GM19372 (cell line): ENCODE measurements at regions not wholly inside any gene's neighbourhood (a gene's known extent, or its start where the extent isn't known, plus 50 kb on each side); places are given as distances from the start of the nearest gene placed in this dataset.

Experiments used
- ATAC-seq: cut with Tn5 transposase; IDR thresholded peaks from one replicate; pipeline ENCODE4 v1.9.1; 2021; ENCODE audit warnings: mild to moderate bottlenecking, low read depth, moderate library complexity; ENCODE audit not compliant: unreplicated experiment

DNA sequence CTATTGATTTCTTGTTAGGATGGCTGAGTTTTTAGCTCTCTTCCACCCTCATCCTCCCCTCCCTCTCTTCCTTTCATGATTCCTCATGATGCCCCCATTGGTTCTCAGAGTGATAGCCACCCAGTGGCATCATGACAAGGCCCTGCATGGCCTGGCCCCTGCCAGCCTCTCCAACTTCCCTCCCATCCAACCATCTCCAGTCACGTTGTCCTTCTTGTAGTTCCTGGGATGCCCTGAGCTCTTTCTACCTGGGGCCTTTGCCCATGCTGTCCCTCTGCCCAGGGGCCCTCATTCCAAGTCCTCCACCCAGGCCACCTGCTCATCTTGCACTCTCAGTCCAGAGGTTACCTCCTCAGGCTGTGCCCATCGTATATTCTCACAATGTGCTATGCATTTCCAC is 247.5 kb downstream of the TFCP2L1 start:
- no peak for ATAC-seq

DNA sequence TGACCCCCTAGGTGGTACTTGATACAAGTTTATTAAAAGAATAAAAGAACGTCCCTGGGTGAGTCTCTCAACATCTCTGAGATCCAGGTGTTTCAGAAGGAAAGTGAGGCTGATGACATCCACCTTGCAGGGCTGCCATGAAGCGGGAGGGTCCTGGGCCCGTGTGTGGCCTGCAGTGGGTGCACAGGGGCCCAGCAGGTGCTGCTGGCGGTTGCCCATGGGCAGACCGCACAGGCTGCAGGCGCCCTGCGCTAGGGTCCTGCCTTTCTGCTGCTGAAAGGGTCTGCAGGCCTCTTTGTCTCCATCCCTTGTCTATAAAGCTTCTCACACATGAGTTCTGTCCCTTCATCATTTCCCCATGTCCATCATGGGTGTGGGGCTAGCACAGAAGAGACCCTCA is 247.0 kb downstream of the TFCP2L1 start:
- ATAC-seq, result no peak

DNA sequence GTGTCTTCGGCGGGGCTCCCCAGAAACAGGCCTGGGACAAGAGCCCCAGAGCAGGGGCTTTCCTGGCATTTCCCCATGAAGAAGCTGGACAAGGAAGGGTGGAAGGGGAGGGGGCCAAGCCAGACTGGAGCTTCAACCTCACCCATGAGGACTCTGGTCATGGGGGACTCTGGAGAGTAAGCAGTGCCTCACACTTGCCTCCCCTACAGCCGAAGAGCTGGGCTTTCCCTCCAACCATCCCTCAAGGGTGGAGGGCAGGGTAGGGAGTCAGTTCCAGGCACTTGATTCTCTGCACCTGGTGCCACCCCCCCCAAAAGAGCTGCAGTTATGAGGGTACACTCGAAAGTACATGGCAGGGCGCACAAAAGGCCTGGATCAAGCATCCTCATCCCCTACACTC is 246.6 kb downstream of the TFCP2L1 start:
- no peak for ATAC-seq

DNA sequence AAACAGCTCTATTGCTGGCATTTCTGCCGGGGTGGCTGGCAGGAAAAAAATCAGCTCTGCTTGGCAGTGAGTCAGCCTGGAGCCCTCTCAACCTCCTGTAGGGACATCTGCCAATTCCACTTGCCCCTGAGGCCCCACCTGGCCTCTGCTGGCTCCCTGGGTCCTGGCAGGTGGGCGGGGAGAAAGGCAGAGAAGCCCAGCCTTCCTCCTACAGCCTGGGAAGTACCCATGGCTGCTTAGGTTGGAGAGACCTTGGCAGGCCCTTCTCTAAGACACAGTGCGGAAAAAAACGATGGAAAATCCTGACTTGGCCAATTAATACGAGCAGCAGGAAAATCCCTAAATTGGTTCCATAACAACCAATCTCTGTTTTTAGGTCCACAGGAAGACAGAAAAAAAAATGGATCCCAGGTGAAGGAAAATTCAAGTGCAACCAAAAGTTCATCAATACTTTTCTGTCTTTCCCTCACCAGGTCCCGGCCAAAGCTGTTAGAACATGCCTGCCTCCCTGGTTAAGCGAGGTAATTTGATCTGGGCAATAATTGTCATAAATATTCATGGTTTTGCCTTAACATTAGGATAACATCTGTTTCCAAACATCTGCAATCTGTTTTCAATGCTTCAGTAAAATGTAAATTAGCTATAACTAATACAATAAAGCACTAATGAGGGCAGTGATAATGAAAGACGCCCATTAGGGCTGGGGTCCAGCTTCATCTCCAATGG is 245.9 kb downstream of the TFCP2L1 start:
- ATAC-seq, result no peak

DNA sequence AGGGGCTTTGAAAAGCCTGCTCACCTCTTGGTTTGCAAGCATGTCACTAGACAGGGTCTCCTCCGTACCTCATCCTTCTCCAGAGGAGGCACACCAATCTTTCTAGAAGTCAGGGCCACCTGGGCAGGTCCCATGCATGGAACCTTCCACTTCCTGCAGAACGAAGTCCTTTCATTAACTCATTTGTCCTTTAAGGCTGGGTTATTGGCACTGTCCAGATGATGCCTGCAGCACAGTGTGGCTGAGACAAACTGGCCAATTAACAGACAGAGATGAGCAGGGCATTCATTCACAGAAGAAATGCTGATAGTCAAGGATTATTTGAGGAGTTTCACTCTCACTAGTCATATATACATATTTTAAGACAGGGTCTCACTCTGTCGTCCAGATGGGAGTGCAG is 245.3 kb downstream of the TFCP2L1 start:
- no peak for ATAC-seq

DNA sequence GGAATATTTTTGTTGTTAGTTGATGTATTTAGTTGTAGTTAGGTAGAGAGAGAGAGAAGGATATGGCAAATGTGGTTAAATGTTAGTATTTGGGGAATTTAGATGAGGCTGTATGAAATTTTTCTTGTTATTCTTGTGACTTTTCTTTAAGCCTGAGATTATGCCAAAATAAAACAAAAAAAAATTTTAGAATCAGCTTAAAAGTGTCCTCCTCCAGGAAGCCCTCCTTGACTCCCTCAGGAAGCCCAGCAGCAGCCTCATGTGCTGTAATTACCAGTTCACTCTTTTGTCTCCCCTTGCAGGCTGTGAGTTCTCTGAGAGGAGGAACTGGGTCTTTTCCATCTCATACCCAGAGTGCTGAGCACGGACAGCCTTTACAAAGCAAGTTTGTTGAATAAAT is 243.5 kb downstream of the TFCP2L1 start:
- ATAC-seq, result no peak

DNA sequence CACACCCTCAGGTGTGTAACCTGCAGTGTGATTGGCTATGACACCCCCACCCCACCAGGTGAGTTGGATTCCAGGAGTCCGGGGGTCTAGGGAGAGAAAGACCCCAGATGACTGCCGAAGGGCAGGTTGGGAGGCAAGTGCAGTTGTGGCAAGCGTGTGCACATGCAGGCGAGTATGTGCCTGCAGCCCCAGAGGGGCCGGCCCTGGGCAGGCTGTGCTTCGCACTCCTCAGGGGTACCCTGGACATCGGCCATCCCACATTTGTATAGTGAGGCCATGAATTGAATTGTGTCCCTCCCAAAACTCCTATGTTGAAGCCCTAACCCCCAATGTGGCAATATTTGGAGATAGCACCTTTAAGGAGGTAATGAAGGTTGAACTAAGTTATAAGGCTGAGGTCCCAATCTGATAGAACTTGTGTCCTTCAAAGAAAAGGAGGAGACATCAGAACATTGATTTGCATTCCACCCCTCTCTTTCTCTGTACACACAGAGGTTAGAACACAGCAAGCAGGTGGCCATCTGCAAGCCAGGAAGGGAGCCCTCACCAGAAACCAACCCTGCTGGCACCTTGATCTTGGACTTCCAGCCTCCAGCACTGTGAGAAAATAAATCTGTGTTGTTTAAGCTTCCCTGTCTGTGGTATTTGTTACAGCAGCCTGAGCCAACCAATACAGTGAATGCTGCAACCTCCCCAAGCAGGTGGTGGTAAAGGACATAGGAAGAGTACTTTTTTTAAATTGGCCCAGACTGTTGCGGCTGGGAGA is 241.8 kb downstream of the TFCP2L1 start:
- no peak for ATAC-seq

DNA sequence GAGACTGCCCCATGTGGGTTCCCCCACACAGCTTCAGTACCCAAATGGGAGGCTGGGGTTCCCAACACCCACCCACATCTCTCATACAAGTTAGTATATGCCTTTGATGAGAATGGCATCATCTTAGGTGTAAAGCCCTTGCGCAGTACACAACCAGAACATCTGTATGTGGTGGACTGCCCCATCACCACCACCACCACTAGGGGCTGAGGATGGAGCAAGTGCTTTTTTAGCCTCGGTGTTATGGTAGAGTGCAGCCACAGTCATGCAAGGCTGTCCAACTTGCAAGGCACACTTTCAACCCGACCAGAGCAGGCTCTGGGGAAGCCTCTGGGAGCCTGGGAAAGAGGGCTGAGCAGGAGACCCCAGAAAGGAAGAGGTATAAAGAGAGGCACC is 241.2 kb downstream of the TFCP2L1 start:
- ATAC-seq, result no peak

DNA sequence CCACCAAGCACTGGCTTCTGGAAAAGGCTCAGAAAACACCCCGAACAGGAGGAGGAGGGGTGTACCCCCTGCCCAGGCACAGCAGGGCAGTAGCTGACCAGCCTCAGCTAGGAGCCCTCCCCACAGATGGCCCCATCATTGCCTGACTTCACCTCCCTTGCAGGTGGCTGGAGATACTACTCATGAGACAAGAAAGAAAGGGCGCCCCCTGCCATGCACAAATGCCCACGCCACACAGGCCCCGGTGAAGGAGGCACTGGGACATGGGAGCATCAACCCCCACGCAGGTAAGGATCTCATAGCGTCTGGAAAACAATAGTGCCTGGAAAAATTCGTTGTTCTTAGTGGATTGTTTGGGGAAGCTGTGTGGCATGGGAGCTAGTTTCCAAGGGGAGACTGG is 240.6 kb downstream of the TFCP2L1 start:
- ATAC-seq, result no peak

DNA sequence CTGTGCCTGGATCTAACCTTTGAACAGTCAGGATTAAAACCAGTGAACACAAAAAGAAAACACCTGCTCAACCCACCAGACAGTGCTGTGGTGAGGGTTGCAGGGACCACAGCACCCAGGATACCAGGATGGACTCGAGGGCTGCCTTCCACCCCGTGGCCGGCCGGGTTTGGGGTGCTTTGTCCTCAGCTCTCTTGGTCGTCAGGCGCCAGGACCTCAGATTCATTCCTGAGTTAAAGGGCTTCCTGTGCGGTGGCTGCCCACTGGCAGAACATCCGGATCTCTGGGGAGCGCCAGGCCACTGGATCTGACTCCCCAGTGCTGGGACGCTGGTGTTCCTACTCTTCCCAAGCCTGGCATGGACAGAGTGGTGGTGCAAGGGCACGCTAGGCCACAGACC is 239.8 kb downstream of the TFCP2L1 start:
- ATAC-seq, result no peak

DNA sequence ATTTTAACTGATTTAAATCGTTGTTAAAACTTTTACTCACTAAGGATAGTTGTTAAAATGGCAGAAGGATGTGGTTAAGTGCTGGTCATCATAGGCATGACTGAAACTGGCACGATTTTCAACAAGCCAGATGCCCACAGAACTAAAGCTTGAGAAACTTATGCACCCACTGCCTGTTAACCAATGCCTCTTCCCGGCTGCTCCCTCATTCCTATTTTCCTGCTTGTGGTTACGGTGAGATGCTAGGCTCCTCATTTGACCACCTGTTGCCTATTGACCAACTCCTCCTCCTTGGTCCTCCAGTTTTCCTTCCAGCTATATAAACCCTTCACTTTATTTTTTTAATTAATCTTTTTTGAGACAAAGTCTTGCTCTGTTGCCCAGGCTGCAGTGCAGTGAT is 238.7 kb downstream of the TFCP2L1 start:
- ATAC-seq, result no peak

DNA sequence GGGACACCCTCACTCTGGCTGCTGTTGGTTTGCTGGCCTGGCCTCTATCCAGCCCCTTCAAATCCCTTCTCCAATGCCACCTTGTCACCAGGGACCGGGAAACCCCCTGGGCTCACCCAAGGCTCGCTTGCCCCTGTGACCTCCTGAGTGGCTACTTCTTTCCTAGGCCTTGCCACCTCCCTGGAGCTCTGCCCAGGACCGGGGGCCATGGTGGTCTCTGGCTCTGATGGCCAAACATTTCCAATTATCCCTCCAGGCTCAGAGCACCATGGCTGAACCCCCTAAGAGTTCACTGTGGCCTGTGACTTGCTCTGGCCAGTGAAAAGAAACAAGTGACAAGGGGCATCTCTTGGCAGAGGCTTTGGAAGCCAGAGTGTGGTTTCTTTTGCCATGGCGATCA is 237.6 kb downstream of the TFCP2L1 start:
- no peak for ATAC-seq

DNA sequence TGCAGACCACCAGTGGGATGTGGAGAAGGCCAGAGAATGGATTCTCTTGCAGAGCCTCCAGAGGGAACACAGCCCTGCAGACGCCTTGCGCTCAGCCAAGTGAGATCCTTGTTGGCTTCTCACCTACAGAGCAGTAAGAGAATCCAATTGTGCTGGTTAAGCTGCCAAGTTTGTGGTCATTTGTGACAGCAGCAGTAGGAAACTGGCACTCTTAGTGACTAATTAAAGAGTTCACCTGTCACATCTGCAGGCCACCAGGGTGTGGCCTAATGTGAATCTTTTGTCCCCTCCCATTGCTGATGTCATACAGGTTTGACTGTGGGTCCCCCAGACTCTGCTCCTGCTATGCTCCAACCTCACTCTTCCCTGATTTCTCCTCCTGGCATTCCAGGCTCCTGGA is 235.9 kb downstream of the TFCP2L1 start:
- no peak for ATAC-seq

DNA sequence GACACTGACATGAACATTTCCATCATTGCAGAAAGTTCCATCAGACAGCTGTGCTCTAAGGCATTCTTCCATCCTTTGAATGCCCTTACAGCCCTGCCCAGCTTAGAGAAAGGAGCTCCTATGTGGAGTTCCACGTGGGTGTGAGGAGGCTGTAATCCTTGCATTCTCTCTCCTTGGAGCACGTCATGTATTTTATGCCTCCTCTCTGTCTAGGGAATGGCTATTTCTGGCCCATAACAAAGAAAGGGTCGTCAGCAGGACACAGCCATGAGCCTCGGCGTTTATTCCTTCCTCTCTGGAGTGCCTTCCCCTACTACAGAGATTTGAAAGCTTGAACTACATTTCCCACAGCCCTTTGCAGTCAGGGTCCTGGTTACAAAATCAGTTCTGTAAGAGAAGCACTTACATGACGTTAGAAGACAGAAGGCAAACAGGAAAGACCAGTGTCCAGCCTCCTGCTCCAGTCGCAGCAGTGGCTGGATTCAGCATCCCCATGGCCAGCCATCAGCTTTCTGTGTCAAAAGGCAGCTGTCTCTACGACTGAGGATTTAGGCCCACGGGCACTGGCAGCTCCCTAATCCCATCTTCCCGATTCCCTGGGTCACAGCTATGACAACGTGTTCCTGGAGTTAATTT is 234.9 kb downstream of the TFCP2L1 start:
- no peak for ATAC-seq

DNA sequence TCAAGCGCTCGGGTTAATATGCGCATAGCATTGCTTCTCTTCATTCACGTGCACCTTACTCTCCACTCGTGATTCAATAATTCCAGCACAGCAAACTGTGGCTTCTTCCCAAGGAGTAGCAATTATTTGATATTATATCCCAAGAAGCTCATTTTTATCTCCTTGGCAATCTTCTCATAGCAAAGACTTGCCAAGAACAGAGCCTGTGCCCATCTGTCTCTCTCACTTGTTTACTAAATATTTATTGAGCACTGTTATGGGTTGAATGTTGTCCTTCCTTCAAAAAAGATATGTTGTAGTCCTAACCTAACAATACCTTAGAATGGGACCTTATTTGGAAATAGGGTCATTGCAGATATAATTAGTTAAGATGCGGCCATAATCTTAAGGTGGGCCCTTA is 233.7 kb downstream of the TFCP2L1 start:
- ATAC-seq, result no peak

DNA sequence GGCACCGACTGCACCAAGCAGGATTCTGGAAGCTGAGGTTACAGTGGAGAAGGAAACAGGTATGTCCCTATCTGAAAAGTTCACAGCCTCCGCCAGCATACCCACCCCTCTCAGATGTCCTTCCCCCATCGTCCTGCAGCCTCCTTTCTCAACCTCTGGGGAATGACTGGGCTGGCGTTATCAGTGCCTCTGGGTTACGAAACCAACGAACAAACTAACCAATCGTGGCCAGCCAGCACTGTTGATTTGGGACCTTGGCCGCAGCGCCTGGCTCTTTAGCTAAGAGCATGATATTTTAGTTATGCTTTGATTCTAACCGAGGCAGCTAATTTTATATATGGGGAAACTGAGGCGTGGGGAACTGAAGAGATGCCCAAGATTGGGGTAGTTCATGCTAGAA is 233.0 kb downstream of the TFCP2L1 start:
- ATAC-seq, result no peak

DNA sequence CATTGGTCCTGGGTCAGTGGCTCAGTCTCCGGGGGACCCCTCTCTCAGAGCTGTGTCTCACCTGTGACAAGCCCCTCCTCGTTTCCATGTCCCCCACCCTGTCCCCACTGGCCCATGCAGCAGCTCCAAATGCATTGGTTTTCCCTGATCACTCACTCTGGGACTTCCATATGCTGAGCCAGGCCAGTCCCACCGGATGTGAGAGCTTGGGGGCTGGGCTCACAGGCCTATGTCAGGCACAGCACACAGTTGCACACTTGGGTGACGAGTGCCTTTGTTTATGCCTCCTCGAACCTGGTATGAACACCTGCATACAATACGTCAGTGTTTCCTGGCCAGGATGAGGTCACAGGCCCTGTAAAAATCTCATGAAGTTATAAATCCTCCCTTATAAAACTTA is 232.5 kb downstream of the TFCP2L1 start:
- no peak for ATAC-seq

DNA sequence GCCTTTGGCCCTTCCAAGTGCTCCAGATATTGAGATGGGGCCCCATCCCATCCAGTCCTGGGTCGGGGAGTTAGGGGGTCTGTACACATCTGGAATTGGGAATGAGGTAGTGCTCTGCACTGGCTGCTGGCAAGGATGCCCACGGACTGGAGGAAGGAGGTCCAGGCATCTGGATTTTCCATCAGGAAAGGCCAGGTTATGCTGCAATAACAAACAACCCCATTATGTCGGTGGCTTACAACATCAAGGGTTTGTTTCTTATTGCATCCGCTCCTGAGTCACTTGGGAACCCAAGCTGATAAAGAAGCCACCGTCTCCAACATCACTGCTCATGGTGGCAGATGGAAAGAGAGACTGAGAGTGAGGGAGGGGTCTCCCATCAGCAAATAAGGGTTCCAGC is 229.9 kb downstream of the TFCP2L1 start:
- ATAC-seq, result no peak

DNA sequence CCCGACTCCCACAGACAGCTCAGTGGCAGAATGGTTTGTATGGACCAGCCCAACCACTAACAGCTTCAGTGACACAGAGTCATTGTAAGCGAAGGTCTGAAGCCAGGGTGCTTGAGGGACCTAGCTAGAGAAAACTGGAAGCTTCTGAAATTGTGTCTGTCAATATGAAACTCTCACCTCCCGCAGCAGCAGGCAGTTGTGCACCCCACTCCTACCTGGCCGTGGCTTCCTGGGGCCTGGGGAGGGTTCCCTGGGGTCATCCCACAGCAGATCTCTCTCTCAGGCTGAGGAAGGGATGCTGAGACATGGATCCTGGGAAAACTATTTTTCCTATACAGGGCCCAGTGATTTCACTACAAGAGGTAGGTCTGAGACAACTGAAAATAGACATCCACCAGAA is 229.5 kb downstream of the TFCP2L1 start:
- no peak for ATAC-seq

DNA sequence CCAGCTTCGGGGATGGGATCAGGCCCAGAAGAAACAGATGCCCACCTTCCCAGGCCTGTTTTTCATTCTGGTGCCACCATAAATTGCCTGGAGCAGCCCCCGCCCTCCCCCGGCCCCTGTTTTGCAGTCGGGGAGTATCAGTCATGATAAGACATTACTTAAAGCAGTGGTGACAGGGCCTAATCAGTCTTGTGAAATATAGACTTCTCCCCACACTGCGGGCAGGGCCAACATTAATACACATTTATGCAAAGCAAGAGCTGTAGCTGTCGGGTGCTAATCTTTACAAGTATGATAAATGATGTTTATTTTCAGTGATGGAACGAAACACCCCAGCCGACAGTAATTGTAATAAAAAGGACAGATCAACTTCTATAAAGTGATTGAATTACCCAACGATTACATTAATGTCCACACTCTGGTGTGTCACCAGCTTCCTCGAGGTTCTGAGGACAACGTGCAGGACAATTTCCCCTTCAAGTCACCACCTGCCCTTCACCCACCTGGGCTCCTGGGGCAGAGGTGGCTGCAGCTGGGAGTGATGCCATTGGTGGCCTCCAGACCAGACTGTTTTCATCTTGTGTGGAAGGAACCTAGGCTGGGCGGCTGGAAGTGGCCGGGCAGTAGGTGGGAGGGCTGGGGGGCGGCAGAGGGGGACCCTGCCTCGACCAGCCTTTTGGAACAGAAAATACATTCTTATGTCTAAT is 226.0 kb downstream of the TFCP2L1 start:
- ATAC-seq, result no peak
